ENCODE measurements at regions not wholly inside any gene's neighbourhood (a gene's known extent, or its start where the extent isn't known, plus 50 kb on each side); places are given as distances from the start of the nearest gene placed in this dataset.
"Not testable (repeated sequence)": the region's sequence is repeated elsewhere in the genome, so short reads cannot be mapped to it uniquely, and the experiment has no call there.

GRCh38 chr9:21533597-21533996 is 51.5 kb upstream of the IFNE start:
- DNase-seq (ENCODE audit: low read depth, low spot score), result no peak

DNA sequence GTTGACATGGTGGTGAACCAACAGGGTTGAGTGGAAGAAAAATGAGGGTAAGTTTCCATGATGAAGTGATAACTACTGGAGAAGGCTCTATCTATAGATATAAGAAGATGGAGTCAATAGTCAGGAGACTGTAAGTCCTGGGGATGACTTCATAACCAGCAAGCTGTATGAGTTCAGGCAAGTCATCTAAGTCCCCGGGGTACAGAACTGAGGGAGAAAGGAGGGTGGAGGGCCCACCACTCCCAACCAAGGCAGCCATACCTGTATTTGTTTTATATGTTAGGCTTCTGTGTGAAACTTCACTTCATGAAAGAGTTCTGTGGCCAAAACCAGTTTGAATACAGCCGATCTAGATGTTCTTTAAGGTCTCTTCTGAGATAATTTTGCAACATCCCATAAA is 53.3 kb upstream of the IFNE start:
- no peak for DNase-seq (ENCODE audit: low read depth, low spot score)

GRCh38 chr9:21542787-21543186 is 60.7 kb upstream of the IFNE start:
- no peak for DNase-seq (ENCODE audit: low read depth, low spot score)

- no peak for DNase-seq (ENCODE audit: low read depth, low spot score)
These were observed 61.1 kb upstream of the IFNE start for GRCh38 chr9:21543187-21543586.

DNA sequence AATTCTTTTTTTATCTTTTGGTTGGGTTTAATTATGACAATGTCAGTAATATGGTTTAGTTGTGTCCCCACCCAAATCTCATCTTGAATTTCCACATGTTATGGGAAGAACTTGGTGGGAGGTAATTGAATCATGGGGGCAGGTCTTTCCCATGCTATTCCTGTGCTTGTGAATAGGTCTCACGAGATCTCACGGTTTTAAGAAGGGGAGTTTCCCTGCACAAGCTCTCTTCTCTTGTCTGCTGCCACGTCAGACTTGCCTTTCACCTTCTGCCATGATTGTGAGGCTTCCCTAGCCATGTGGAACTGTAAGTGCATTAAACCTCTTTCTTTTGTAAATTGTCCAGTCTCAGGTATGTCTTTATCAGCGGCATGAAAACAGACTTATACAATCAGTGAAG is 61.7 kb upstream of the IFNE start:
- DNase-seq (ENCODE audit: low read depth, low spot score), result not testable (repeated sequence)

- no peak for DNase-seq (ENCODE audit: low read depth, low spot score)
These were observed 64.8 kb upstream of the IFNE start for GRCh38 chr9:21546949-21547348.

- peak; percentile 89 for DNase-seq (ENCODE audit: low read depth, low spot score)
These were observed 67.2 kb upstream of the IFNE start for GRCh38 chr9:21549251-21549765.

- DNase-seq (ENCODE audit: low read depth, low spot score), result no peak
These were observed 67.8 kb upstream of the IFNE start for GRCh38 chr9:21549890-21550289.

DNA sequence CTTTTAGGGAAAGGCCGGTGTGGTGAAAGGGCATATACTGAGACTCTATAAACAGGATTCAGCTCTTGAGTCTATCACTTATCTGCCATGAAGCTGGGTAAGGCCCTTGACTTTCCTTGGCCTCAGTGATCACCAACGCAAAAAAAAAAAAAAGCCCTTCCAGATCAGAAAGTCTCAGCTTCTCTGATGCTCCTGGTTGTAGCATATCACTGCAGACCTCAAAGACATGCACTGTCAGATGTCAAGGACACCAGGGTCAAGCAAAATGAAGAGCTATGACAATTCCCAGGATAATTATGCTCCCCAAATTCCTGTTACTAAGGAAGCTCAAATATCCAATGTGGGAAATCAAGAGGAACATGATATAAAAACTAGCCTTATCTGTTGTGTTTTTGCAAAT is 68.3 kb upstream of the IFNE start:
- DNase-seq (ENCODE audit: low read depth, low spot score), result no peak

- DNase-seq (ENCODE audit: low read depth, low spot score), result no peak
These were observed 69.3 kb upstream of the IFNE start for GRCh38 chr9:21551401-21551800.

DNA sequence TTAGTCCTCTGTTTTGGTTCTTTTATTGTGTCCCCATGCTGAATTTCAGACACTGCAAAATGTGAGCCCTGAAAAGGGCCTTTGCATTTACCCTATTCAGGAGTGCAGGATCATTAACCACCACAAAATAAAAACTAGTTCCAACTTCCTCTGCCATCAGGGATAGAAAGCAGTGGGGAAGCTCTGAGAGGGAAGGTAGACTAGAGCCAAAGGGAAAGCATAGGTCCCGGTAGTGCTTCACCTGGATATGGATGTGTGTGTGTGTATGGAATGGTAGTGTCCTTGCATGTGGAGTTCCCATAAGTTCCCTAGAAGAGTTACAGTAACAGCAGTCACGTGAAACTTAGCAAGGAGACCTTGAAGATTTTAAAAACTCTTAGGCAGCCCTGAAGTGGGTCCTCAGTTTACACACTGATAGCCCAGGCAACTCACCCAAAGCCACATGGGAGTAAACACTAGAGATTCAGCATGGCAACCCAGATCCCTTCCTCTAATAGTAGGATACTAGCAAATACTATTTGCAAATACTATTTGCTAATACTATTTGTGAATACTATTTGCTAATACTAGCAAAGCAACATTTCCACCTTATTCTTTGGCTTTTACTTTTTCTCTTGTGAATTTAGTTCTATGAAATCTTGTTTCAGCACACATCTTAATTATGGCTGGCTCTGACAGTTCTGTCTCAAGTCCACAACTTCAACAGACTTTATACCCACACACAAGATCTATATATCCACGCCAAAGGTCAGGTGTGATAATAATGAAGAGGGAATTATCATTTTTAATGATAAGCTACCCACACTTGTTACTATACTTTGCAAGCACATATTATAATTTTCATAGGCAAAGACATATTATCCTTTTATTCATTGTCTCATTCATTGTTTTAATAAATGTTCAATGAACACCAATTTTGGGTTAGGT is 70.4 kb upstream of the IFNE start:
- no peak for DNase-seq (ENCODE audit: low read depth, low spot score)

GRCh38 chr9:21553441-21553840 is 71.3 kb upstream of the IFNE start:
- no peak for DNase-seq (ENCODE audit: low read depth, low spot score)

DNA sequence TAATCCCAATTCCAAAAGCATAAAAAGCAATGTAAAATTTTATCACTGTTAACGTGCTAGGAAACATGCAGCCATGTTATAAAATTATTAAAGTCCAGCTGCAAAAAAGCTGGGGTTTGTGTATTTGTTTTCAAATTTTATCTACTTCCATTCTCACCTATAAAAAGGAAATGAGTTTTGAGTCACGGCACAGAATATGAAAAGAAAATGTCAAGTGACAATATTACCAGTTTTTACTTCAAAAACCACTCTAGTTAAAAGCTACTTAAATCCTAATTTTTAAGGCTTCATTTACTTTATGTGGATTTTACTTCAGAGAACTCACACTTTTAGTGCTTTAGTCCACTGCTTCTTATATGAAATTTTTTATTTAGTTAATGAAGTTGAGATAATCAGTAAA is 72.7 kb upstream of the IFNE start:
- DNase-seq (ENCODE audit: low read depth, low spot score), result no peak

DNA sequence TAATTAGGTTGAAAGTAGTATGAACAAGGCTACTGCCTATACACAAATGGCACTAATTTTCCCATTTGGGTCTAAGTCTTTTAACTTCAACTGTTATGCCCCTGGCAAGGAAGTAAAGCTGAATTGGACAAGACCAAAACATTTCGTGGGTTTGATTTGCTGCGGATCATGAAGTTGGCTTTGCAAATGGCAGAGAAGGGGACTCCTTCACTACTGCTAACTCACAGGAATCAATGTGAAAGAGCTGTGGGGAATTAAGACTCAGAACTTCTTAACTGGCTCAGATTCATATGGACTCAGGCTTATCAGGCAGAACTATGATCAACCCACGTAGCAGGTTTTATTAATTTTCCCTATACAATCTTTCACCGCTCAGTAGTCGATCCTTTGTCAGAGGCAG is 73.8 kb upstream of the IFNE start:
- no peak for DNase-seq (ENCODE audit: low read depth, low spot score)

DNA sequence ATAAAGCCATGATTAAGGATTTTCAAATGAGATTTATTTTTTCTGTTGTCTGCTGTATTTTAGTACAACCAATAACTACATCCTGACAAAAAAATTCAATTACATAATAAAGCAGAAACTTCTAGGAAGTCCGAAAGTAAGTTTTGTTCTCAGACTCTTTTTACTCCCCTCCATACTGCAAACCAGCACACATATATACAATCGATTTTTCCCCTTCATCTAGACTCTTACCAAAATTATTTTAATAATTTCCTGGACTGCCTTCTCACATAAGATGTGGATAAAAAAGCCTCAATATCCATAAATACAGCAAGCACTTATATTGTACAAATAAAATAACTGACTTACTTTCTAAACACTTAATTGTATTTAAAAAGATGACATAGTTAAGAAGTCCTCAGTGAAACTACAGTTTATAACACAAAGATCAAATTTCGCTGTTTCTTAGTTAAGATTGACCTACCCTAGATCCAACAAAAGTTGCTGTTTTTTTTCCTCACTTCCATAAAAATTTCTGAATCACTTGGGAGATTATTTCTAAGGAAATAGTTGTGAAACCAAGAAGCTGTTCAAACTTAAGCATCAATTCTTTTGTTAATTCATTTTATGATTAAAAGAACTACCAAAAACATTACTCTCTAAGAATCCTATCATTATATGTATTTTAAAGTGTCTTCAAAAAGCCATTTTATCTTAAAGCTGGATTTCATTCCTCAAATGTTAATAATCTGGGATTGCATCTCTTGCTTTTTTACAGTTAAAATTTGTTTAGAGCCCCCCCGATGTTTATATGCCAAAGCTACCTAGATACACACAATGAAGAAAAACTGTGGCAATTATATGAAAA is 74.7 kb upstream of the IFNE start:
- DNase-seq (ENCODE audit: low read depth, low spot score), result no peak

- no peak for DNase-seq (ENCODE audit: low read depth, low spot score)
These were observed 75.3 kb upstream of the IFNE start for GRCh38 chr9:21557428-21557768.

DNA sequence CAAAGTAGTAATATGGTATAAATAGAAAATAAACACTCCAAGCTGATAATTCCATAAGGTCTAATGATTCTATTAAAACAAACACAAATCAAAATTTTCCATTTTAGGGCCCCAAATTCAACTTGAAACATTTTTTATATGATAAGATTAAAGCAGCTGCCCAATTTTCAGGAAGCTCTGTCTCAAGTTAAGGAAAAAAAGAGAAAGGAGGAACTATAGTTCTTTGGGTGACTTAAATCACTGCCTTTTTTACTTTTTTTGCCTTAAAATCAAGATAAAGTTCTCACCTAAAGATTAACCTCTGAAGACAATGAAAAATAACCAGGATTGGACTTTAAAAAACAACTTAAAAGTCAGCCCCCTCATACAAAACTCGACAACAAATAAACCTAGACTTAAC is 76.0 kb upstream of the IFNE start:
- DNase-seq (ENCODE audit: low read depth, low spot score), result no peak

DNA sequence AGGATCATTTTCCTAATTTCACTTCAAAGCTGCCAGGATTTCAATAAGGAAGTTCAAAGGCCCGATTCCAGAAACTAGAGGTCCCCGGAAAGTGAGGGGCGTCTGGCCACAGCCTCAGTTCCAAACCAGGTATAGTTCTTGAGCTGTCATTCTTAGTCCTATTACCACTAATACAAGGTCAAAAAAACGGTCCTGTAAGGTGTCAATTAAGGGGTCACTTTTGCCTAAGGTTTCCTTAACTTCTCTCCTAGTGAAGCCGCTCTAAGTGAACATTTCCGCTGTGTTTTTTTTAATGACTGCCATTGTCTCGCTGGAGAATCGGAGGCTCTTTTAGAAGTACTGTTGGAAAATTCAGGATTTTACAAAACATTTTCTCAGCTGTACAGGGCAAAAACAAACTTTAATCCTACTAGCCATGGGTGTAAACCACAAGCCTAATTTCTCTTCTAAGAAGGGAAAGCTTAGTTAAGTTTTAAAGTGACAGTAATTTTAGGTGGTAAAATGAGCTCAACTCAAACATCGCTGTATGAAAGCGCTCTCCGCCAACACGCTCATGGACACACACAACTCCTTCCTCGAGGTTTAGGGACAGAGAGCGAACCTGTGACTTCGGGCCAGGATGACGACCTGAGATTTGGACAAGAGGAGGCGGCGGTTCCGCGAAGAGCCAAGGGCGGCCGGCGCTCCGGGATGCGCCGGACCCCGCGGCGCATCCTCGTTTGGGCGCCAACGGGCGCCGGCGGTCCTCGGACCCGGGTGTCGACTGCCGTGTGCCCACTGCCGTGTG is 76.7 kb upstream of the IFNE start:
- DNase-seq (ENCODE audit: low read depth, low spot score), result no peak

DNA sequence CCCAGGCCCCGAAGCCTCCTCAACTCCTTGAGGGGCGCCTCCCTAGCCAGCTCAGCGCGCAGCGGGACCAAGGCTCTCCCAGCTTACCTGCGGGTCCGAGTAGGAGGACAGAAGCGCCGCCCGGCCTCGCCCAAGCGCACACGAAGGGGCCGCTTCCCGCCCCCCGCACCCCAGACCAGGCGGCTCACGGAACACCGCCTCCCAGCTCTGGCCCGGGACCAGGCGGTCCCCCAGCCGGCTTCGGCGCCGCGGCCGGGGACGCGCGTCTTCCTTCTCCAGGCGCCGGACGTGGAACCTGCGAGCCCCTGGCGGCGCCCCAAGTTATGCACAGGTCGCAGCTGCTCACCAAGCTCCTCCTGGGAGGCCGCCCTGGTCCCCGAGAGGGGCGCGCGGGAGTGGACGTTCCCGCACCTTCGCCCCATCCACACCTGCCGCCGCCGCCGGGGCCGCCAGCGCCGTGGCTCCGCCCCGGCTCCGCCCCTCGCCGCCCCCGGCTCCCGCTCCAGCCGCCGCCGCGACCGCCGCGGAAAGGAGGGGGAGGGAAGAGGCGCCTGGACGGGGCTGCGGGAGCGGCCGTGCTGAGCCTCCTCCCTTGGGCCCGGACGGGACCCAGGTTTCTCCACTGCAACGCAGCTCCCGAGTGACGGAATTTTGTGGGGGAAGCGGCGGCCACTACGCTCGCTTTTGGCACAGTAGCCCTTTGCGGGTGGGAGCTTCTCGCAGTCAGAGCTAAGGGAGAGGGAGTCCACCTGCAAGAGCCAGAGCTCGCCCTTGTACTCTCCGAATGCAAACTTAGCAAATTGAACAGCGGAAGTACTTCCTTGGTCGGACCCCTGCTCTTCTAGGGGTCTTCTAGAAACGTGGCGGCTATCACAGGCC is 77.5 kb upstream of the IFNE start:
- DNase-seq (ENCODE audit: low read depth, low spot score), result no peak

DNA sequence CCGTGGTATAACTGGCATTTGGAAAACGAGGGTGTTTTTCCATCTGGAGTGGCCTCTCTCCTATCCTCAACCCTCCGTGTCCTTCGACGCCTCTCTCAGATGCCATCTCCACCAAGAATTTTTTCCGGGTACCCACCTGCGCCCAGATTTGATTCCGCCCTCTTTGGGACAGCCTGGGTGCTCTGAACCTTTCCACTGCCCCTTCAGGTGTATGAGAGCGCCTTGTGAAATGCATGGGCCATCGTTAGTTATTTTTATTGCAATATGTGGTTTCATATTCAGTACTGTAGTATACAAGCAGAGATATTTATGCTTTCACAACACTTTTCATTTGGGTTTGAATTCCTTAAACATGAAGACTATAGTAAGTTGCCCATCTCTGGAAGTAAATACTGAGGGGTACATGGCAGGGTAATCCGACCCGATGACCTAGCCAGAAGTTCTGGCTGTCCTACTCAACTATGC is 78.2 kb upstream of the IFNE start:
- no peak for DNase-seq (ENCODE audit: low read depth, low spot score)

- DNase-seq (ENCODE audit: low read depth, low spot score), result no peak
These were observed 79.4 kb upstream of the IFNE start for GRCh38 chr9:21561502-21561901.

Data from smooth muscle cell of the brain vasculature (primary cell).